ENCODE measurements at regions not wholly inside any gene's neighbourhood (a gene's known extent, or its start where the extent isn't known, plus 50 kb on each side); places are given as distances from the start of the nearest gene placed in this dataset.
"Not testable (repeated sequence)": the region's sequence is repeated elsewhere in the genome, so short reads cannot be mapped to it uniquely, and the experiment has no call there.

GRCh38 chr1:5622412-5622811, 369.8 kb downstream of the NPHP4 start:
- H3K4me3 ChIP-seq (ENCODE audit: low read depth, low read length) = no peak overlapping the region
- DNase-seq (ENCODE audit: low read depth) = no peak

- no peak for DNase-seq (ENCODE audit: low read depth)
- H3K4me3 ChIP-seq (ENCODE audit: low read depth, low read length) = no peak overlapping the region
Observed at GRCh38 chr1:5621692-5622091, 370.5 kb downstream of the NPHP4 start.

GRCh38 chr1:5620997-5621396, 371.2 kb downstream of the NPHP4 start:
- DNase-seq (ENCODE audit: low read depth) = no peak
- no peak overlapping the region for H3K4me3 ChIP-seq (ENCODE audit: low read depth, low read length)

GRCh38 chr1:5620418-5620817, 371.8 kb downstream of the NPHP4 start:
- no peak overlapping the region for H3K4me3 ChIP-seq (ENCODE audit: low read depth, low read length)
- no peak for DNase-seq (ENCODE audit: low read depth)

GRCh38 chr1:5619469-5619868, 372.8 kb downstream of the NPHP4 start:
- H3K4me3 ChIP-seq (ENCODE audit: low read depth, low read length) = no peak overlapping the region
- DNase-seq (ENCODE audit: low read depth) = no peak

- no peak for DNase-seq (ENCODE audit: low read depth)
- no peak overlapping the region for H3K4me3 ChIP-seq (ENCODE audit: low read depth, low read length)
Observed at GRCh38 chr1:5617546-5617945, 374.7 kb downstream of the NPHP4 start.

GRCh38 chr1:5617179-5617520, 375.1 kb downstream of the NPHP4 start:
- no peak for DNase-seq (ENCODE audit: low read depth)

GRCh38 chr1:5616366-5617178, 375.7 kb downstream of the NPHP4 start:
- H3K4me3 ChIP-seq (ENCODE audit: low read depth, low read length) = no peak overlapping the region
- no peak for DNase-seq (ENCODE audit: low read depth)

More at GRCh38 chr1:5617179-5617520, 375.1 kb downstream of the NPHP4 start:
- no peak overlapping the region for H3K4me3 ChIP-seq (ENCODE audit: low read depth, low read length)

- no peak overlapping the region for H3K4me3 ChIP-seq (ENCODE audit: low read depth, low read length)
- DNase-seq (ENCODE audit: low read depth) = no peak
Observed at GRCh38 chr1:5615076-5615475, 377.1 kb downstream of the NPHP4 start.

GRCh38 chr1:5613900-5614299, 378.3 kb downstream of the NPHP4 start:
- H3K4me3 ChIP-seq (ENCODE audit: low read depth, low read length) = no peak overlapping the region
- DNase-seq (ENCODE audit: low read depth) = no peak

- DNase-seq (ENCODE audit: low read depth) = no peak
- H3K4me3 ChIP-seq (ENCODE audit: low read depth, low read length) = no peak overlapping the region
Observed at GRCh38 chr1:5611851-5612250, 380.4 kb downstream of the NPHP4 start.

- DNase-seq (ENCODE audit: low read depth) = no peak
- H3K4me3 ChIP-seq (ENCODE audit: low read depth, low read length) = no peak overlapping the region
Observed at GRCh38 chr1:5611431-5611830, 380.8 kb downstream of the NPHP4 start.

GRCh38 chr1:5610432-5610831, 381.8 kb downstream of the NPHP4 start:
- DNase-seq (ENCODE audit: low read depth) = no peak

GRCh38 chr1:5603353-5604104, 388.7 kb downstream of the NPHP4 start:
- no peak overlapping the region for H3K4me3 ChIP-seq (ENCODE audit: low read depth, low read length)
- no peak for DNase-seq (ENCODE audit: low read depth)

More at GRCh38 chr1:5610432-5610831, 381.8 kb downstream of the NPHP4 start:
- no peak overlapping the region for H3K4me3 ChIP-seq (ENCODE audit: low read depth, low read length)

GRCh38 chr1:5602718-5603117, 389.5 kb downstream of the NPHP4 start:
- not testable (repeated sequence) for DNase-seq (ENCODE audit: low read depth); H3K4me3 ChIP-seq (ENCODE audit: low read depth, low read length)

- no peak overlapping the region for H3K4me3 ChIP-seq (ENCODE audit: low read depth, low read length)
- no peak for DNase-seq (ENCODE audit: low read depth)
Observed at GRCh38 chr1:5601516-5601915, 390.7 kb downstream of the NPHP4 start.

- H3K4me3 ChIP-seq (ENCODE audit: low read depth, low read length) = no peak overlapping the region
- DNase-seq (ENCODE audit: low read depth) = no peak
Observed at GRCh38 chr1:5599541-5599940, 392.7 kb downstream of the NPHP4 start.

- H3K4me3 ChIP-seq (ENCODE audit: low read depth, low read length) = no peak overlapping the region
- no peak for DNase-seq (ENCODE audit: low read depth)
Observed at GRCh38 chr1:5598824-5599395, 393.3 kb downstream of the NPHP4 start.

- no peak overlapping the region for H3K4me3 ChIP-seq (ENCODE audit: low read depth, low read length)
- no peak for DNase-seq (ENCODE audit: low read depth)
Observed at GRCh38 chr1:5597991-5598823, 394.0 kb downstream of the NPHP4 start.
